Panc1 (cell line): ENCODE measurements at regions not wholly inside any gene's neighbourhood (a gene's known extent, or its start where the extent isn't known, plus 50 kb on each side); places are given as distances from the start of the nearest gene placed in this dataset.

Experiments used
- ATAC-seq: fragments of 200-7000 bp; cut with Tn5 transposase; 2 replicates; pipeline ENCODE4 v1.9.1; 2020; ENCODE audit warnings: mild to moderate bottlenecking, moderate library complexity
- BruUV-seq: library from RNA; stranded (reverse); fragments of 400-500 nt; replicated peaks from 2 replicates; lab custom pipeline; 2021; lab: Mats Ljungman, UMichigan
- CTCF ChIA-PET: fragments of 300-600 bp; sonication (Branson Sonifier 250); formaldehyde crosslinking; loops from one replicate; lab custom pipeline; 2022; ENCODE audit warnings: antibody characterized with exemption; lab: Charles Lee
- POLR2A ChIA-PET: fragments of 300-600 bp; sonication (Branson Sonifier 250); formaldehyde crosslinking; loops from one replicate; lab custom pipeline; 2022; ENCODE audit warnings: antibody characterized with exemption; lab: Charles Lee
- DNase-seq: peaks from one replicate; pipeline ENCODE4 v3.0.0-alpha.2; 2010; ENCODE audit warnings: low read depth, low spot score
- H3K27ac ChIP-seq: 2 replicates; pipeline ENCODE4 v1.5.1; 2011; ENCODE audit warnings: mild to moderate bottlenecking, low read length, inconsistent platforms
- H3K27me3 ChIP-seq: fragments of 200-500 bp; sonication (Bioruptor generic); 2 replicates; pipeline ENCODE4 v1.6.0; 2014; ENCODE audit warnings: low read length, inconsistent platforms; ENCODE audit not compliant: control insufficient read depth, insufficient read depth
- H3K36me3 ChIP-seq: fragments of 200-500 bp; sonication (Bioruptor generic); 2 replicates; pipeline ENCODE4 v1.5.1; 2014; ENCODE audit warnings: inconsistent platforms, mild to moderate bottlenecking, low read length, moderate library complexity; ENCODE audit not compliant: control insufficient read depth, insufficient read depth
- H3K4me1 ChIP-seq: 2 replicates; pipeline ENCODE4 v1.5.1; 2011; ENCODE audit warnings: inconsistent platforms, mild to moderate bottlenecking, low read length, moderate library complexity; ENCODE audit not compliant: control insufficient read depth, insufficient read depth
- H3K4me3 ChIP-seq, 2 experiments: 2 replicates each; pipeline ENCODE4 v1.5.1; 2011 to 2012; ENCODE audit warnings: low read depth in 2 of 2, low read length in 2 of 2, mild to moderate bottlenecking in 2 of 2, inconsistent platforms in 1 of 2, moderate library complexity in 1 of 2
- H3K9me3 ChIP-seq: fragments of 200-500 bp; sonication (Bioruptor generic); 2 replicates; pipeline ENCODE4 v1.5.1; 2014; ENCODE audit warnings: low read depth, mild to moderate bottlenecking, inconsistent platforms, low read length, moderate library complexity; ENCODE audit not compliant: control insufficient read depth, insufficient read depth
- POLR2AphosphoS5 ChIP-seq: IDR thresholded peaks from 2 replicates; pipeline ENCODE4 v1.6.1; 2012; ENCODE audit warnings: mild to moderate bottlenecking, low read depth, low read length, moderate library complexity
- SIN3A ChIP-seq: IDR thresholded peaks from 2 replicates; pipeline ENCODE4 v1.6.1; 2012; ENCODE audit warnings: low read depth, mild to moderate bottlenecking, low read length, moderate library complexity, borderline replicate concordance; ENCODE audit not compliant: insufficient read depth
- TCF7L2 ChIP-seq: IDR thresholded peaks from 2 replicates; pipeline ENCODE4 v1.6.1; 2011; ENCODE audit warnings: mild to moderate bottlenecking, low read depth, low read length, inconsistent platforms
- in situ Hi-C: cut with HindIII; loops from 2 replicates; pipeline ENCODE4 v1.10.0; 2016; ENCODE audit warnings: low sequenced_read_pairs, low pct_unique_long_range_greater_than_20kb
- intact Hi-C: fragments of 100-400 bp; cut with micrococcal nuclease; formaldehyde crosslinking; loops from one replicate; pipeline ENCODE4 v1.10.0; 2022; ENCODE audit not compliant: unreplicated experiment
- TF ChIP-seq, protein P1 (sequence below), 2 experiments: IDR thresholded peaks; 2 replicates each; pipeline ENCODE4 v1.6.1; 2011 to 2012; ENCODE audit warnings: low read depth in 2 of 2, control low read depth in 1 of 2, low read length in 1 of 2, mild to moderate bottlenecking in 1 of 2, moderate library complexity in 1 of 2; ENCODE audit not compliant: insufficient read depth in 1 of 2
- TF ChIP-seq, protein P2 (sequence below): fragments of 450-650 bp; IDR thresholded peaks from 2 replicates; pipeline ENCODE4 v1.5.1; 2017; ENCODE audit warnings: mild to moderate bottlenecking

DNA sequence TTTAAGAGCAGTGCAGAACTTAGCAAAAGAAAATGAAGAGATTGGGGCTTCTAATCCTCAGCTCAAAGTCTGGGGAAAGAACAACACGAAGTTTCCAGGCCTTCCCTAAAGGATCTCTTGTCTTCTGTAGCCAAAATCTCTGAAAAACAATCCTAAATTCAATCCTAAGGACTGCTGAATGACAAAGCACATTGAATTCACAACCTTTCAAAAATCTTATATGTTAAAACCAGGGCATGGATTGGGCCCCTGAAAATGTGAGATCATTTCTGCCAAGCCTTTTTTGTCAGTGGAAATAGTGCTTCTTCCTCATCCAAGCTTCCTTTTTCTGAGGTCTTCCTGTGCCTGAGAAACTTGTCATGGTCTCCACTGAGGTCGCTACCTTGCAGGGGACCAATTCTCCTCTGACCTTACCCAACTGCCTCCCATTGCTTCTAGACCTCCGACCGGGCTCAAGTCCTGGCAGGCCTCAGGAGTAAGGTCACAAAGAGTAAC, 126.2 kb upstream of the ARID1B start:
- ChIA-PET POLR2A (no interaction called here), CTCF (no interaction called here)
- no peak for DNase-seq
- TF ChIP-seq POLR2AphosphoS5 (no peak), TCF7L2 (no peak), SIN3A (no peak)
- TF ChIP-seq, protein P1, sequence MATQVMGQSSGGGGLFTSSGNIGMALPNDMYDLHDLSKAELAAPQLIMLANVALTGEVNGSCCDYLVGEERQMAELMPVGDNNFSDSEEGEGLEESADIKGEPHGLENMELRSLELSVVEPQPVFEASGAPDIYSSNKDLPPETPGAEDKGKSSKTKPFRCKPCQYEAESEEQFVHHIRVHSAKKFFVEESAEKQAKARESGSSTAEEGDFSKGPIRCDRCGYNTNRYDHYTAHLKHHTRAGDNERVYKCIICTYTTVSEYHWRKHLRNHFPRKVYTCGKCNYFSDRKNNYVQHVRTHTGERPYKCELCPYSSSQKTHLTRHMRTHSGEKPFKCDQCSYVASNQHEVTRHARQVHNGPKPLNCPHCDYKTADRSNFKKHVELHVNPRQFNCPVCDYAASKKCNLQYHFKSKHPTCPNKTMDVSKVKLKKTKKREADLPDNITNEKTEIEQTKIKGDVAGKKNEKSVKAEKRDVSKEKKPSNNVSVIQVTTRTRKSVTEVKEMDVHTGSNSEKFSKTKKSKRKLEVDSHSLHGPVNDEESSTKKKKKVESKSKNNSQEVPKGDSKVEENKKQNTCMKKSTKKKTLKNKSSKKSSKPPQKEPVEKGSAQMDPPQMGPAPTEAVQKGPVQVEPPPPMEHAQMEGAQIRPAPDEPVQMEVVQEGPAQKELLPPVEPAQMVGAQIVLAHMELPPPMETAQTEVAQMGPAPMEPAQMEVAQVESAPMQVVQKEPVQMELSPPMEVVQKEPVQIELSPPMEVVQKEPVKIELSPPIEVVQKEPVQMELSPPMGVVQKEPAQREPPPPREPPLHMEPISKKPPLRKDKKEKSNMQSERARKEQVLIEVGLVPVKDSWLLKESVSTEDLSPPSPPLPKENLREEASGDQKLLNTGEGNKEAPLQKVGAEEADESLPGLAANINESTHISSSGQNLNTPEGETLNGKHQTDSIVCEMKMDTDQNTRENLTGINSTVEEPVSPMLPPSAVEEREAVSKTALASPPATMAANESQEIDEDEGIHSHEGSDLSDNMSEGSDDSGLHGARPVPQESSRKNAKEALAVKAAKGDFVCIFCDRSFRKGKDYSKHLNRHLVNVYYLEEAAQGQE (IDR thresholded peaks at IDR 0.05; ENCODE audit: insufficient read depth in 1 of 2, low read depth in 2 of 2, low read length in 1 of 2), result no peak
- TF ChIP-seq, protein P2, sequence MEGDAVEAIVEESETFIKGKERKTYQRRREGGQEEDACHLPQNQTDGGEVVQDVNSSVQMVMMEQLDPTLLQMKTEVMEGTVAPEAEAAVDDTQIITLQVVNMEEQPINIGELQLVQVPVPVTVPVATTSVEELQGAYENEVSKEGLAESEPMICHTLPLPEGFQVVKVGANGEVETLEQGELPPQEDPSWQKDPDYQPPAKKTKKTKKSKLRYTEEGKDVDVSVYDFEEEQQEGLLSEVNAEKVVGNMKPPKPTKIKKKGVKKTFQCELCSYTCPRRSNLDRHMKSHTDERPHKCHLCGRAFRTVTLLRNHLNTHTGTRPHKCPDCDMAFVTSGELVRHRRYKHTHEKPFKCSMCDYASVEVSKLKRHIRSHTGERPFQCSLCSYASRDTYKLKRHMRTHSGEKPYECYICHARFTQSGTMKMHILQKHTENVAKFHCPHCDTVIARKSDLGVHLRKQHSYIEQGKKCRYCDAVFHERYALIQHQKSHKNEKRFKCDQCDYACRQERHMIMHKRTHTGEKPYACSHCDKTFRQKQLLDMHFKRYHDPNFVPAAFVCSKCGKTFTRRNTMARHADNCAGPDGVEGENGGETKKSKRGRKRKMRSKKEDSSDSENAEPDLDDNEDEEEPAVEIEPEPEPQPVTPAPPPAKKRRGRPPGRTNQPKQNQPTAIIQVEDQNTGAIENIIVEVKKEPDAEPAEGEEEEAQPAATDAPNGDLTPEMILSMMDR, result no peak
- Histone ChIP-seq H3K27me3 (no peaks in the 10 kb centered on the region), H3K4me3 (no peak overlapping the region), H3K27ac (no peak overlapping the region), H3K36me3 (no peaks in the 10 kb centered on the region), H3K9me3 (no peaks in the 10 kb centered on the region), H3K4me1 (no peaks in the 10 kb centered on the region)
- no TSS peak for BruUV-seq
- in situ Hi-C loops (no loop called here), intact Hi-C loops (no loop called here)
- ATAC-seq, result no peak

DNA sequence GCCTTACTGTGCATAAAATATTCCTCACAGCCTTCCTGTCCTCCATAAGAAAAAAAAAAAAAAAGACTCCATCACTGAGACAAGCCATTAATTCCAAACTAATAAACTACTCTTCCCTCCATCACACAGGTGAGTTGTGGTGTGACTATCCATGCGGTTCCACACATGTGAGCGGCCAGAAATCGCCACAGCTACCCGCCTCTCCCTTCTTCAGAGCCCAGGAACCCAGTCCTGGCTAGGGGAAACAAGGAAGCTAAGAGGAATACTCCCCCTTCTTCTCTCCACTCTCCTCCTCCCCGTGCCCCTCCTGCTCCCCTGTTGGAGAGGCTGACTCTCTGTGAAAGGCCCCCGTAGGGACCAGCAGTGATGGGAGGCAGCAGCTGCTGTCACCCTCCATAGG, 128.6 kb upstream of the ARID1B start:
- ChIA-PET POLR2A (no interaction called here), CTCF (interaction anchor here (0.6 kb wide), 1 partner anchor 366 kb away, joined by 3 read pairs; no protein-coding TSS in a partner anchor)
- no peaks in the 10 kb centered on the region for H3K4me1 ChIP-seq
- in situ Hi-C loops (no loop called here), intact Hi-C loops (no loop called here)
- no peak overlapping the region for H3K4me3 ChIP-seq
- no peaks in the 10 kb centered on the region for H3K27me3 ChIP-seq
- H3K9me3 ChIP-seq, result no peaks in the 10 kb centered on the region
- ATAC-seq (no peak), DNase-seq (no peak)
- H3K36me3 ChIP-seq, result no peaks in the 10 kb centered on the region
- no TSS peak for BruUV-seq
- H3K27ac ChIP-seq, result no peak overlapping the region
- TF ChIP-seq SIN3A (no peak), TCF7L2 (no peak), POLR2AphosphoS5 (no peak)
- TF ChIP-seq, protein P1 (IDR thresholded peaks at IDR 0.05; ENCODE audit: insufficient read depth in 1 of 2, low read depth in 2 of 2, low read length in 1 of 2), result no peak
- TF ChIP-seq, protein P2, result no peak
